ENCODE measurements at regions not wholly inside any gene's neighbourhood (a gene's known extent, or its start where the extent isn't known, plus 50 kb on each side); places are given as distances from the start of the nearest gene placed in this dataset.

- Mint-ChIP-seq H3K36me3 (no peaks in the 10 kb centered on the region), H3K27me3 (ENCODE audit: low read depth in 3 of 3) (peaks cover 0 to 2% (median 0%) of the 10 kb centered on the region in 3 donors), H3K9me3 (no peaks in the 10 kb centered on the region), H3K4me1 (peaks cover 10% of the 10 kb centered on the region), H3K27ac (no peak overlapping the region), H3K4me3 (no peak overlapping the region)
- Histone ChIP-seq H3K27me3 (ENCODE audit: control insufficient read depth in 2 of 2, insufficient read depth in 2 of 2, low read length in 2 of 2) (no peaks in the 10 kb centered on the region), H3K9ac (ENCODE audit: insufficient read depth, low read length, poor library complexity, severe bottlenecking) (no peak overlapping the region), H3K36me3 (replicated peaks in 1 of 2; ENCODE audit: control insufficient read depth in 1 of 2, insufficient read depth in 2 of 2, low read length in 2 of 2) (no peaks in the 10 kb centered on the region), H3K4me1 (ENCODE audit: control insufficient read depth in 1 of 2, insufficient read depth in 2 of 2, low read length in 2 of 2) (no peaks in the 10 kb centered on the region), H3K4me3 (replicated peaks in 1 of 3; ENCODE audit: low read depth in 2 of 3, low read length in 3 of 3) (no peak overlapping the region), H3K9me3 (replicated peaks in 1 of 2; ENCODE audit: control insufficient read depth in 1 of 2, insufficient read depth in 1 of 2, low read length in 2 of 2) (no peaks in the 10 kb centered on the region), H3K4me2 (replicated peaks; ENCODE audit: extremely low read depth, low read length, poor library complexity, severe bottlenecking) (no peak overlapping the region), H2AFZ (ENCODE audit: insufficient read depth, low read depth, low read length, poor library complexity, severe bottlenecking) (no peak overlapping the region), H4K20me1 (ENCODE audit: insufficient read depth, low read length) (no peaks in the 10 kb centered on the region), H3K27ac (ENCODE audit: low read depth in 1 of 2, low read length in 2 of 2) (no peak overlapping the region), H3K79me2 (ENCODE audit: insufficient read depth, low read length) (no peaks in the 10 kb centered on the region)
- intact Hi-C loops (cut with micrococcal nuclease): no loop called here
- no peak for TF ChIP-seq CTCF (IDR thresholded peaks at IDR 0.05)
- no peak for DNase-seq
- no CpG with 5 or more reads among the region's 2 CpGs for WGBS (ENCODE audit: insufficient coverage)
Observed at GRCh38 chr4:116530048-116530447, 555.3 kb downstream of the TRAM1L1 start.

GRCh38 chr4:116529129-116529528 is 556.2 kb downstream of the TRAM1L1 start:
- no peak overlapping the region for H3K27ac ChIP-seq (ENCODE audit: low read depth in 1 of 2, low read length in 2 of 2)
- no peak overlapping the region for H3K4me2 ChIP-seq (replicated peaks; ENCODE audit: extremely low read depth, low read length, poor library complexity, severe bottlenecking)
- H2AFZ ChIP-seq (ENCODE audit: insufficient read depth, low read depth, low read length, poor library complexity, severe bottlenecking): no peak overlapping the region
- no peak for DNase-seq
- no peaks in the 10 kb centered on the region for H4K20me1 ChIP-seq (ENCODE audit: insufficient read depth, low read length)
- no peaks in the 10 kb centered on the region for H3K9me3 Mint-ChIP-seq
- intact Hi-C loops (cut with micrococcal nuclease): no loop called here
- no peaks in the 10 kb centered on the region for H3K4me1 ChIP-seq (ENCODE audit: control insufficient read depth in 1 of 2, insufficient read depth in 2 of 2, low read length in 2 of 2)
- no peaks in the 10 kb centered on the region for H3K36me3 ChIP-seq (replicated peaks in 1 of 2; ENCODE audit: control insufficient read depth in 1 of 2, insufficient read depth in 2 of 2, low read length in 2 of 2)
- no peak for TF ChIP-seq CTCF (IDR thresholded peaks at IDR 0.05)
- peaks cover 0 to 2% (median 0%) of the 10 kb centered on the region in 3 donors for H3K27me3 Mint-ChIP-seq (ENCODE audit: low read depth in 3 of 3)
- no peaks in the 10 kb centered on the region for H3K9me3 ChIP-seq (replicated peaks in 1 of 2; ENCODE audit: control insufficient read depth in 1 of 2, insufficient read depth in 1 of 2, low read length in 2 of 2)
- peaks cover 10% of the 10 kb centered on the region for H3K4me1 Mint-ChIP-seq
- no peak overlapping the region for H3K4me3 ChIP-seq (replicated peaks in 1 of 3; ENCODE audit: low read depth in 2 of 3, low read length in 3 of 3)
- H3K36me3 Mint-ChIP-seq: no peaks in the 10 kb centered on the region
- H3K27ac Mint-ChIP-seq: no peak overlapping the region
- no peaks in the 10 kb centered on the region for H3K27me3 ChIP-seq (ENCODE audit: control insufficient read depth in 2 of 2, insufficient read depth in 2 of 2, low read length in 2 of 2)
- no peak overlapping the region for H3K4me3 Mint-ChIP-seq
- H3K9ac ChIP-seq (ENCODE audit: insufficient read depth, low read length, poor library complexity, severe bottlenecking): no peak overlapping the region
- H3K79me2 ChIP-seq (ENCODE audit: insufficient read depth, low read length): no peaks in the 10 kb centered on the region
- WGBS (ENCODE audit: insufficient coverage): 86% methylated on average over 1 of the region's 1 CpG

Measured in CD14-positive monocyte (primary cell).